NCI-H524 treated with DMSO at 0.1 percent for 48 hours (cell line): ENCODE measurements at regions not wholly inside any gene's neighbourhood (a gene's known extent, or its start where the extent isn't known, plus 50 kb on each side); places are given as distances from the start of the nearest gene placed in this dataset.

ENCODE experiments used
- DNase-seq: peaks from one replicate; lab custom pipeline; 2025; lab: John Stamatoyannopoulos, UW

GRCh38 chr2:176647325-176648165 lies 378.3 kb downstream of the MTX2 start:
- no peak for DNase-seq

DNA sequence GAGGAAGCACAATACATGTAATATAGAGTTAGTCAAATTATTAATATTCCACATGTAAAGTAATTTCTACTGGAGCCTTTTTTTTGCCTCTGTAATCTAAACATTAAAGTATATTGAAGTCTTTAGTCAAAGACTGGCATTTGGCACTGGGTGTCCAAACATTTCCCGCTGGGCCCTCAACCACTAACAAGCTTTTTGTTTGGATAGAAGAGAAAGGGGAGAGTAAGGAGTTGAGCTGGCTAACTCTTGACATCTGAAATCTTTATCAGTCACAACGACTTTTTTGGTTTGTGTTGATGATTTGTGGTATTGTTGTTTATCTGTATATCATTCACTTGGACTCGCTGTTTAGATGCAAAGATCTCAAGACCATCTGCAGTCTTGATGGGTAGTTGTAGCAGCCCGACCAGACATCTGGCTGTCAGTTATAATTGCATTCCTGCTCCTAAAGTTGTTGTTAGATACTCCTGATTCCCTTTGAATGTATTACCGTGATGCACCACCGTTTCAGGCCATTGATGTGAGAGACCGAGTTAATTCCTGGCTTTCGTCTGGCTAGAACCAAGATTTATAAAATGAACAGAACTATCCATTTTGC lies 379.6 kb downstream of the MTX2 start:
- DNase-seq, result no peak

DNA sequence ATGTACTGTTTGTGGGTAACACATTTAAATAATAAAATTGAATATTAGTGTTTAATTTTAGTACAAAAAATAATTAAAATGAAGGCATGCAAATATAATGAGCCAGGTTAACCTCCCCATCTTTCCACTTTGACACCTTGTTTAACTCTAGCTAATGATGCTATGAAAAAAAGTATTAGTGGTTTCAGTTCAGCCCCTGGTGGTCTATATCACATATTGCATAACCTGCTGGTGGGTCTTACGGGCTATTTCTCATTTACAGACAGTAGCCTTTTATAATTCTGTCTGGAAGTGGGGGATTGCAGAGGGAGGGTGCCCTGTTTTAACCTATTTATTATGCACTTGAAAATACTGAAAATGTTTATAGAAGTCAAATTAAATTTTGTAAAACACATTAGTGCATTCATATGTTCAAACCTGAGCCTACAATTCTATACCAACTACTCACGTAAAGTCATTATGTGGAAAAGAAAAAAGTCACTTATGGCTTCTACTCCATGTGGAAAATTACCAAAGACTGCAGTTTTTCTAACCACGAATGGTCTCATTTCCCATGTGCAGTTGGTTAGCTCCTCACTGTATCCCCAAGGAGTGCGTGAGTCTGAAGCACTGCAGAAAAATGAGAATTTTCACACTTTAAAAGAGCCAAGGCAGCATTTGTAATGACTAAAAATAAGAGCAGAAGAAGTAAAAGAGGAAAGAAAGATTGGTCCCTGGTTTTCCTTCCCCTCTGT lies 381.0 kb downstream of the MTX2 start:
- no peak for DNase-seq

DNA sequence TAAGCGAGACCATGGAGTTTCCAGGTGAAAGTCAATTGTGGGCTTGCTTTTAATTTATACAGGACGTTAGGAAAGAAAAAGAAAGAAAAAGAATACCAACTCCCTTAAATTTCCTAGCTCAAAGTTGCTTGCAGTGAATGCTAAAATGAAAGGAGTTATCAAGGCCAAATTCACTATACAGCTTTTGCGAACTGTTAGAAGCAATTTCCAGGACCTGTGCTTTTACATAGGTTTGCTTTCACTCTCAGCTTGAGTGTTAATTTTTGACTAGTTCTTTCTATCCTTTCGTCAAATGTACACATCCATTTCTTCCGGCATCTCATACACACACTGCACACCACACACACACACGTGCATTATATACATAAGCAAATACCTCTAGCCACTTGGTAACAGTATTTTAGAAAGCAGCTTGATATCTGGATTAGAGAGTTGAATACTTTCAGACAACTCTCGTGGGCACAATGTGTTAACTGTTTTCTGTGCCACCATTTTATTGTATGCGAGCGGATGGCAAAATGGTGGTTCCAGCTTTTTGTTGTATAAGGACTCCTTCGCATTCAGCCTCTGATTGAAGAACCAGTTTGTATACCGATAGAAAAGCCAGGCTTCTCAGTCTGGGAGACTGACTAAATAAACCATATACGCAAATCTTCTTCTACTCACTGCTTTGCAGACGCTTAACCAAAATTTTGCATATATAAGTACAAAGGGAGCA lies 381.8 kb downstream of the MTX2 start:
- no peak for DNase-seq

GRCh38 chr2:176652300-176653182 lies 383.3 kb downstream of the MTX2 start:
- DNase-seq, result no peak

- DNase-seq, result no peak
Observed at GRCh38 chr2:176653479-176654443, 384.5 kb downstream of the MTX2 start.

DNA sequence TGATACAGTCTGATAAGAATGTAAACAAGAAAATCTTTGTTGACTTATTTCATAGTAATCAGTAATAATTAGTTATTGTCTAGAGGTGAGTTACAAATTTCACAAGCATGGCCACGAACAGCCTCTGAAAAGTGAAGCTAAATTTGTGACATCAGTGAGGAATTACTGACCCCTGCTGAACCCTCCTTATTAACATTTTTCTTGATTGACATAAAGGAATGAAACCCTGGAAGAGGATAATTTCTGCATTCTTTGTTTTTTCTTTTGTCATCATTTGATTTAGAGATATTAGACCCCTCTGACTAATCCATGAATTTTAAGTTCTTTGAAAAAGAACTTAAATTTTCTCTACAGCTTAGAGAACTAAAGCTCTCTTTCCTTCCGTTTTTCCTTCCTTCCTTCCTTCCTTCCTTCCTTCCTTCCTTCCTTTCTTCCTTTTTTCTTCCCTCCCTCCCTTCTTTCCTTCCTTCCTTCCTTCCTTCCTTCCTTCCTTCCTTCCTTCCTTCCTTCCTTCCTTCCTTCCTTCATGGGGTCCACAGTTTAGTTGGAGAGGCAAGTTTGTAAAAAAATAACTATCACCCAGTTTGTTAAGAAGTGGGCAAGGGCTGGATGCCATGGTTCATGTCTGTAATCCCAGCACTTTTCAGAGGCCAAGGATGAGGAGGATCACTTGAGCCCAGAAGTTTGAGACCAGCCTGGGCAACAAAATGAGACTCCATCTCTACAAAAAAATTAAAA lies 387.0 kb downstream of the MTX2 start:
- DNase-seq, result no peak

GRCh38 chr2:176656776-176657140 lies 387.5 kb downstream of the MTX2 start:
- no peak for DNase-seq

DNA sequence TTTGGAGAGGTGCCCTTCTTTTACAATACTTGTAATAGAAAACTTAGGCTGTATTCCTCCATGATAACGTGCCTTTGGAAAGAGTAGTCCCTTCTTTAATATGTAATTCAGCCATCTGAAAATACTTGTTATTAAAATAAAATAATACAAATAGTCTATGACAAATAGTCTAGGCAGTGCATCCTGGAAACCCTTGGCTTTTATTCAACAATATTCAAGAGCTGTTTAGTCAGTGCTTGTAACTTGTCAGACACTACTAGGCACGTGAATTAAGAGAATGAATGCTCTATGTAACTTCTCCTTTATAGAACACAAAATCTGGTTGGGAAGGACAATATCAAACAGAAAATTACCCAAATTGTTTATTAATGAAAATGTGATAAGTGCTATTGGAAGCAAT lies 388.2 kb downstream of the MTX2 start:
- no peak for DNase-seq

- no peak for DNase-seq
Observed at GRCh38 chr2:176658708-176659107, 389.5 kb downstream of the MTX2 start.

- DNase-seq, result no peak
Observed at GRCh38 chr2:176662753-176663152, 393.5 kb downstream of the MTX2 start.

DNA sequence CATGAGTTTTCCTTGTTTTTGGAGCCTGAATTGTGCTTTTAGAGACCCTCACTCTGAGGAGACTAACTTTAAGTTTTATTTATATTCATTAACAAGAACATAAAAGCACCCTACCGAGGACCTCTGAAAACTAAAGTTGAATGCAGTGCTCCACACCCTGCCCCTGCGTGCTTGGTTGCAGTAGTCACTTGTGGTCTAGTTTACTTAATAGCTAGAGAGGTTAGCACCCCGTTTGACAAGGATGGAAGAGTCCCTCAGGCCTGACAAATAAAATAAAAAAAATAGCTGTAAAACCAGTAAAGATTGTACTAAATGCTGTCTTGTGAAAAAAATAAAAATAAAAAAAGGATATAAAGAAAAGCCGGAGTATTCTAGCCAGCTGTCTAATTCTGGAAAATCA lies 395.2 kb downstream of the MTX2 start:
- no peak for DNase-seq

DNA sequence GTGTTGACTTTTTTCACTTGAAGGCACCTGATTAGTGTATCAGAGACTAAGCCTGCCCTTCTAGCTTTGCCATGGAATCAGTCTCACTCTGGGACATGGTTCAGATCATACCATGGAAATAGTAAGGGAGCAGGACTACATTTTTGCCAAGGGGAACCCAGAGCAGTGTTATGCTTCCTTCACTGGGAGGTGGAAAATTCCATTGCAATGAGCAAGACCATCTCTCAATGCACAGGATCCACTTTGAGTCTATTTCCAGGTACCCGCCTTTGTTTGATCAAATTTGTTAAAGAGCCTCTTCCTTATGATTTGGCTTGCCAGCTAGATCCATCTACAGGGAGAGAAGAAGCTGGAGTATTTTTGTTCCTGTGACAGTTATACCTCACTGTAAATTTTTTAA lies 395.8 kb downstream of the MTX2 start:
- DNase-seq, result no peak

GRCh38 chr2:176668912-176669311 lies 399.7 kb downstream of the MTX2 start:
- no peak for DNase-seq

- no peak for DNase-seq
Observed at GRCh38 chr2:176669398-176670174, 400.3 kb downstream of the MTX2 start.

- no peak for DNase-seq
Observed at GRCh38 chr2:176675271-176675949, 406.2 kb downstream of the MTX2 start.

DNA sequence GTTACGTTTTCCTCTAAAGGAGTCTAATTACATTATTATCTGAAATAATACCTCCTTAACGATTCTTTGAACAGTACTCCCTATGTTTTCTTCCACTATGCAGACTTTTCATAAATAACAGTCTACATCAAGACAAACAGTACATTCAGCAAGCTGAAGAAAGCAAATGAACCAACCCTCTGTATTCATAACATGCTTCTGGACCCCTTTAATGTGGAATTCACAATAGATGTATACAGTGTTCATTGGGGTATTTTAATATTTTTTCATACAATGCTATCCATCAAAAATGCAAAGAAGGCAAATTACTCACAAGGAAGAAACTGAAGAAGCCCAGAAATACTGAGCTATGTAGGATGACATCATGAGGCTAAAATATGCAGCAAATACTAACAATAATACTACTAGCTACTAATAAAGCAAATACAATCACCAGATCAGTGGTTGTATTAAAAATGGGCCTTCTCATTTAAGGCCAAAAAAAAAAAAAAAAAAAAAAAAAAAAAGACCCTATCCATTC lies 408.6 kb downstream of the MTX2 start:
- no peak for DNase-seq

- DNase-seq, result no peak
Observed at GRCh38 chr2:176678571-176678970, 409.3 kb downstream of the MTX2 start.
